Stimulated activated naive CD4-positive, alpha-beta T cell treated with Interleukin-2 at 50 U/mL for 16 hours (primary cell): ENCODE measurements at regions not wholly inside any gene's neighbourhood (a gene's known extent, or its start where the extent isn't known, plus 50 kb on each side); places are given as distances from the start of the nearest gene placed in this dataset.

ENCODE experiments used
- DNase-seq: peaks from one replicate; lab custom pipeline; 2025; lab: John Stamatoyannopoulos, UW

DNA sequence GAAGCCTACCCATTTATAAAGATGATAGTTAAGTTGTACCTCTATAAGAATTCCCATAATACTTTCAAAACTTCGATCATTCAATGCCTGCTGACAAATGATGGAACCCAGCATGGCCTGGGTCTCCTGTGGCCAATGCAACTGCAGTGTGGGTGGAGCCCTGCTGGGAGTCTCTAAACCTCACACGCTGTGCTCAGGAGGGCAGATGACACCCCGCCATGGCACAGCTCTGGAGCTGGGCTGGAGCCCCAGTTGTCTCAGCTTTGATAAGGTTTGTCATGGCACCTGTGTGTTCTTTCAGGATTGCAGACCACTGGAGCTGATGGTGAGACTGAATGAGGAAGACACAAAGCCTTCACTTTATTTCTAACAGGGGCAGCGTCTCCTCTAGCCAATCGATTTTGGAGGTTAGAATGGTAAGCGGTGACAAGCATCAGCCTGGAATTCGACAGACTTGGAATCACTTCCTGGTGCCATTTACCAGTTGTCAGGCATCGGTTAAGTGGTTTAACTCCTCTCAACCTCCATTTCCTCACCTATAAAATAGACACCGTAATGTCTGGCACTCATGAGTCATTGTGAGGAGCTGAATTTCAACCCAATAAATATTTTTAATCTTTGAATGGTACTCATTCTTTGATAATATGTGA is 383.6 kb upstream of the SALL3 start:
- DNase-seq = no peak

DNA sequence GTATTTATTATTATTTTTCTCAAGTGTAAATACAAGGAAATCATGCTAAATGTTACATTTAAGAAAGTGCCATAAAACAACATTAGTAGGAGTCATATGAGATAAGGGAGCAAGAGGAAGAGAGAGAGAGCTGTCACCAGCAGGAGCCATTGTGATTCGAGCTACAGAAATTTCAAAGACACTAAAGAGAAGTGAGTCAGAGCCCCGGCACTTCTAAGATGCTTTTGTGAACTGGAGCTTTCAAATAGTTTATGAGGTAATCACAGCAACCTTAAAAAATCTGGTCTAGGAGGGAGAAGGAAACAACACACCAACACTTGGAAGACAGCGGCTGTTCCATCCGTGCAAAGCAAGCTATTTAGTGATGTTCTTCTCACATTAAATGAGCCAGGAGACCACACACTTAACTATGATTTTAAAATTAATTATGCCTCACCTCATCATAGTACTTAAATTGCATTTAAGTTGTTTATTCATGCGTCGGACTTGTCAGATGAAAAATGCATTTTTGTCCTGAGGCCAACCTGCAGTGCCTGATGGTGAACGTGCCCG is 382.7 kb upstream of the SALL3 start:
- DNase-seq = no peak

DNA sequence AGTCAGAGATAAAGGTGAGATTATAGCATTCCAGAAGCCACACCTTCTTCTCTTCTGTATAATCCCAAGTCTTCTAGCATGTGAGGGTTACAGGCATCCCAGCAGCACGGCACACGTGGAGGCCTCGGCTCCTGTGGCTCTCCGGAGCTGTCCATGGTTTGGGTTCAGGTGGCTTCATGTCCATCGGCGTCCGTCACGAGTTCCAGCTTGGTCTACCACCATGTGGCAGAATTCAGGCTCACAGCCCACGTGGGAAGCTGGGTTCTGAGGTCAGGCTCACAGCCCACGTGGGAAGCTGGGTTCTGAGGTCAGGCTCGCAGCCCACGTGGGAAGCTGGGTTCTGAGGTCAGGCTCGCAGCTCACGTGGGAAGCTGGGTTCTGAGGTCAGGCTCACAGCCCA is 378.3 kb upstream of the SALL3 start:
- no peak for DNase-seq

GRCh38 chr18:78601923-78602322 is 377.7 kb upstream of the SALL3 start:
- no peak for DNase-seq

DNA sequence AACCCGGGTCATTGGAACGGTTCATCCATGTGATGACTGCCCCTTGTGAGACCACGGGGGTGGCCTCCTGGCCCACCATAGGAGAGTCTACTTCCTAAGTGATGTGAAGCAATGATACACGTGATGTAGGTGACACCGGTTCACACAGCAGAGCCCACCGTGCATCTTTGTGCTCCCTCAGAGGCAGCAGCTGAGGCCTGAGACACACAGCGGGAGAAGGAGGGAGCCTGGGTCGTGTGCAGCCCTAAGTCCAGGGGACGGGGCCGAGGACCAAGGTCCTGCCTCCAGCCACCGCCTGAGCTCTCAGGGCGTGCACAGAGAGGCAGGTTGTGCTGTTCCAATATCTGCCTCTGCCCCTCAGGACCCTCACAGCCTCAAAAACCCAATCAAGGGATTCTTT is 377.2 kb upstream of the SALL3 start:
- DNase-seq = no peak

GRCh38 chr18:78603102-78603983 is 376.3 kb upstream of the SALL3 start:
- DNase-seq = no peak

DNA sequence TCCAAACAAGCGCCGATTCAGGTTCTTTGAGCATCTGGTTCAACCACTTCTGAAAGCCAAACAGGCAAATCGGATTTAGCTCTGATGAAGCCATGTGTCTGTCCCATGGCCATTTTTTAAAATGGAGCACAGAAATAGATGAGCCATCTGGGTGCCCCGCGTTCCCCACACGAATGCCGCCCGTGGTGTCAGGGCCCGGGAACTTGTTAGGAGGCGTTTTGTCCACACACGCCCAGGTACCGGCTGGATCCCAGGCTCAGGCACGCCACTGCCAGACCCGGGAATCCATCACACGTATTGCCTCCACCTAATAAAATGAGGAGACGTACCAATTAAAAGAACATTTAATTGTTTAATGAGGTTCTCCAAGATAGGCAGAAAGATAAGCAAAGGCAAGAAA is 374.4 kb upstream of the SALL3 start:
- DNase-seq = no peak

DNA sequence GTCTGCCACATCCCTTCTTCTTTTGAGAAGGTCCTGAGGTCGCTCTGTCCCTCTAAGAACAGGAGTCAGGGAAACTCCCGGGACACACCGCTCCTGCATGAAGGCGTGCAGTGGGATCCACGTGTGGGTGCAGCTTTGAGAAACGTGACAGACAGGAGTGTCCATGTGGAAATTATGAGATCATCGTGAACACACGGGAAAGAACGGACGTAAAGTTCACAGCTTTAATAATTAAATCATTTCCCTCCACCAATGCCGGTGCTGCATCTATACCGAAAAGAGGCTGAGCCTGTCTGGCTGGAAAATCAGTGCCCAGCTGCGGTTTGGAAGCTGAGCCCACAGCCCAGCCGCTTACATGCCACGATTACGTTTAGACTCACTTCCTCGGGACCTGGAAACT is 372.4 kb upstream of the SALL3 start:
- no peak for DNase-seq

DNA sequence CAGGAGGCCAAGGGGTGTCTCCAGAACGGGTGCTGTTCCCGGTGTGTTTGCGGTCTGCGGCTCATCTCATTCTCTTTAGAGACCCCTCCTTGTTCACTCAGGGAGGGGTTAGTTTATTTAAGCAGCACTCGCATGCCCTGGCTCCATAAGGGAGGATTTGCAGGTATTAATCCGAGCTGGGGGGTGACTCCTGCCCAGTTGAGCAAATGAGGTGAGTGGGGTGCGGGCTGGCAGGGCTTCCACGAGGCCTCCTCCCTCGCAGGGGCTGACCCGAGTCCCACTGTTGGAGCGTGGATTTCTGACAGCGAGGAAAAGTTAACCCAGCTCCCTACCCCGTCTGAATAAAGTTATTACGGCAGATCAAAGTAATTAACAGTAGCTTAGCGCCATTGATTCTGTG is 371.8 kb upstream of the SALL3 start:
- no peak for DNase-seq

DNA sequence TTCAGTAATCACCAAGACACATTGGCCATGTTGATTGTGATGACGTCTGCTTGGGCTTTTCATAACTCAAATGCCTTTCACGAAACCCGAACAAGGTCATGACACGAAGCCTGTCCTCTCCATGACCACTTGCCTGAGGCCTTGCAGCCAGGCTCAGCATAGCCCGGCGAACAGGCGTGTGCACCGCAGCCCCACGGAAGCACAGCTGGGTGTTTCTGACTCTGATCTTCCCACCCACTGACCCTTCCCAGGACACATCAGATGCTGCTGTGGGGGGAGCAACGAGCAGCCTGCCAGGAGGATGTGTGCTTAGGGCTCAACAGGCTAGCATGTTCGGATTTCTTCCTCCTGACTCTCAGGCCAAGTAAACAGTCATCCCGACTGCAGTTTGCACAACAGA is 369.4 kb upstream of the SALL3 start:
- no peak for DNase-seq

DNA sequence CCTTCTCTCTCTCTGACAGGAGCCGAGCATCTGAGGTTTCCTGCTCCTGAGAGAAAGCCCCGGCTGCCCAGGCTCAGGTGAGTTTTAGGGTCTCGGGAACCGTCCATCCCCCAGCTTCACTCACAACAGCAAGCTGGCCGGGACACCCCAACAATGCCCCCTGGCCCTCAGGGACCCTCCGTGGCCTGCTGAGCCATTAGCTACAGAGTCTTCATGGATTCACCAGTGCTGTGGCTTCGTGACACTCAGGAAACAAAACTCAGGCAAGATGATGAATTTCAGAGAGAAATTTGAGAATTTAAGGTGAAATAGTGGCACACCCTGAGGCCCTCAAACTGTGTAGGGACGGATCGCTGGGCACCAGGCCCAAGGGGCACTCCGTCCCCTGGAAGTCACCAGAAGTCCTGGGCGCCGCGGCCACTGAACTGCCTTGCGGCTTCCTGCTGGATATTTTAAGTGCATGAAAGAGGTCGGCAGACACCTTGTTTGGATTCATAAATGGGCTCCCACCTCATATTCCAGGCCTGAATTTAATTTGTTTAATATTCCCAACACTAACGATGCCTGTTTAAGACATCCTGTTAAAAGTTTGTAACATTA is 368.3 kb upstream of the SALL3 start:
- no peak for DNase-seq

GRCh38 chr18:78611869-78612268 is 367.7 kb upstream of the SALL3 start:
- no peak for DNase-seq

DNA sequence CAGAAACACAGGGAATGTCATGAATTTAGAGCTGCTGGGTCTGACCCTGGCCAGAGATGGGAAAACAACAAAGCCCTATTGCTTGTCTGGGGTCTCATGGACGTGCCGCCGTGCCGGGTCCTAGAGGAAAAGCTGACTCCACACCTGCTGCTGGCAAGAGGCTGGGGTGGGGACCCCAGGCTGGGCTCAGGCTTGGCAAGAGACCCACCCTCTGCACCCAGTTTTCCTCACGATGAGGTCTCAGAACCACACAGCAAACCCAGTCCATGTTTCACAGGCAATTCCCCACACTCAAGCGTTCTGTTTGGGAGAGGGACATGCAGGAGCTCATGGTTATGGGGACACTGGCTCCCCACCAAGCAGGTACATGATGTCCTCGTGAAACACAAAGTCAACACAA is 367.3 kb upstream of the SALL3 start:
- no peak for DNase-seq

- no peak for DNase-seq
These were observed 366.8 kb upstream of the SALL3 start for GRCh38 chr18:78612801-78613200.

DNA sequence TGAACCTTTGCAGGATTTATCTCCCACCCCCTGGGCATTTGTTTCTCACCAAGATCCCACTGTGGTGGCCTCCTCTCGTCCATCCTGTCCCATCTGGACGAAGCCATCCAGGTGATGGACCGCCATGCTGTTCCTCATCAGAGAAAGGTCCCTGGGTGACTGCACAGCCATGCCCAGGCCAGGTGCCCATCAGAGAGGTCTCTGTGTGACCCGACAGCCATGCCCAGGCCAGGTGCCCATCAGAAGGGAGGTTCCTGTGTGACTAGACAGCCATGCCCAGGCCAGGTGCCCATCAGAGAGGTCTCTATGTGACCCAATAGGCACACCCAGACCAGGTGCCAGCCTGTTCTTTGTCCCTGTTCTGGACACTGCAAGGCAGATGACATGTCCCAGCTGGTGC is 360.9 kb upstream of the SALL3 start:
- no peak for DNase-seq

DNA sequence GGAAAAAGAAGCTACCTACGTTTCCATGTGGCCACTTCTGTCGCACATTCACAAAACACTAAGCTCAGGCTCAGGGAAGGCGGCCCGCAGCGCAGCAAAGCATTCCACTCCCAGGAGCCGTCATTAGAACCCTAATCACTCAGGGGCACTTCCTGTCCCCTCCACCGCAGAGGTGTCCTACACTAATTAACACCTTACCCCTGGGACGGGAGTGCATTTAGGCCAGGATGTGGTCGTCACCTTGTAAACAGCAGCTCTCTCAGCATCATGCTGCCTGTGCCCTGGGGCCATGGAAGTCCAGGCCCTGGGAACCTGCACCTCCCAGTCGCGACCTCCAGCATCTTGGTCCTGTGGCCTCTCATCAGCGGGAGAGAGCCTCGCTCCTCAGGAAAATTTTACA is 359.8 kb upstream of the SALL3 start:
- no peak for DNase-seq

DNA sequence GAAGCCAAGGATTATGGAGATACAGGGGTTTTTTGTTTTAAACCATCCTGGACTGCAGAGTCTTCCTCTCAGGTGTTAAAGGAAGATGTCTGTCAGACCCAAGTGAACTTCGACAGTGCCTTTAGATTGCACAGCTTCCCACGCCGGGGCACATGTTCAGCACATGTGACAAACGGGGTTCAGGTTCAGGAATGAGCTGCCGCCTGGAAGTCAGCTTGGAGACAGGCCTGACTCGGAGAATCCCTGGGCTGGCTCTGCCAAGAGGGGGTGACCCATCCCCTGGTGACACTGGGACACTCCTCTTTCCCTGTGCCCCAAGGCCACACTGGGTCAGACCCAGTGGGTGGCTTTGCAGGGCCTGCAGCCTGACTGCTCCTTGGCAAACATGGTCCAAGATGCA is 359.3 kb upstream of the SALL3 start:
- no peak for DNase-seq

DNA sequence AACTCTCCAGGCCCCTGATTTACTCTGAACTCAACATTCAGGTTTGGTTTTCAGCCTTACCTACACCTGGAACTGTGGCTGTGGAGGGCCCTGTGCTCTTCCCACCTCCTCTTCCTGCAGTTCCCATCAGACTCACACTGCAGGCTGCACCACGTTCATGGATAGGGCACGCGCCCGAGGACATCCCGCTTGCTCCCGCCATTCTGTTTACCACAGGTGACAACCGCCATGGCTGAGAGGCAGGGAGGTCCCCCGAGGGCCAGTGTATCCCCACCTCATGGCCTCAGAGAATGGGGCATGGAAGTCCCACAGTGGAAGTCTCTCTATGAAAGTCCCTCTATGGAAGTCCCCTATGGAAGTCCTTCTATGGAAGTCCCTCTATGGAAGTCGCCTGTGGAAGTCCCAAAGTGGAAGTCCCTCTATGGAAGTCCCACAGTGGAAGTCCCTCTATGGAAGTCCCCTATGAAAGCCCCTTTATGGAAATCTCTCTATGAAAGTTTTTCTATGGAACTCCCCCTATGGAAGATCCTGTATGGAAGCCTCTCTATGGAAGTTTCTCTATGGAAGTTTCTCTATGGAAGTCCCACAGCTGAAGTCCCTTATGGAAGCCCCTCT is 358.4 kb upstream of the SALL3 start:
- DNase-seq = no peak

DNA sequence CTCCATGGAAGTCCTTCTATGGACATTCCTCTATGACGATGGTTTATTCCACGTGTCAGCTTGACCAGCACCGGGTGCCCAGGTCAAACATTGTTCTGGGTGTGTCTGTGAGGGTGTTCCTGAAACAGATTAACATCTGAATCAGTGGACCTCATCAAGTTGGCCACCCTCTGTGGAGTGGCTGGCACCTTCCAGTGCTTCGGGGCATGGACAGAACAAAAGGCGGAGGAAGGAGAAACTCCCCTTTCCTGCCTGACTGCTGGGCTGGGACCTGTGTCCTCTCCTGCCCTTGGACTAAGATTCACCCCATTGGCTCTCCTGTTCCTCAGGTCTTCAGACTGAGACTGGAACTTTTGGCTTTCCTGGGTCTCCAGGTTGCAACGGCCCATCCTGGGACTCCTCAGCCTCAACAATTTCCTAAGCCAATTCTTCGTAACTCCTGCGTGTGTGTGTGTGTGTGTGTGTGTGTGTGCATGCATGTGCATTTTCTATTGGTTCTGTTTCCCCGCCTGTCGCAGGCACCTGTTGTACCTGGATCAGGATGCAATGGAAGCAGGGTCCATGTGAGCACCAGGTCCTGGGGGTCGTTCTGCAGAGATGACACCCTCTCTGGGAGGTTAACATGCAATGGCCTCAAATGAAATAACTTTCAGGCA is 357.2 kb upstream of the SALL3 start:
- no peak for DNase-seq

DNA sequence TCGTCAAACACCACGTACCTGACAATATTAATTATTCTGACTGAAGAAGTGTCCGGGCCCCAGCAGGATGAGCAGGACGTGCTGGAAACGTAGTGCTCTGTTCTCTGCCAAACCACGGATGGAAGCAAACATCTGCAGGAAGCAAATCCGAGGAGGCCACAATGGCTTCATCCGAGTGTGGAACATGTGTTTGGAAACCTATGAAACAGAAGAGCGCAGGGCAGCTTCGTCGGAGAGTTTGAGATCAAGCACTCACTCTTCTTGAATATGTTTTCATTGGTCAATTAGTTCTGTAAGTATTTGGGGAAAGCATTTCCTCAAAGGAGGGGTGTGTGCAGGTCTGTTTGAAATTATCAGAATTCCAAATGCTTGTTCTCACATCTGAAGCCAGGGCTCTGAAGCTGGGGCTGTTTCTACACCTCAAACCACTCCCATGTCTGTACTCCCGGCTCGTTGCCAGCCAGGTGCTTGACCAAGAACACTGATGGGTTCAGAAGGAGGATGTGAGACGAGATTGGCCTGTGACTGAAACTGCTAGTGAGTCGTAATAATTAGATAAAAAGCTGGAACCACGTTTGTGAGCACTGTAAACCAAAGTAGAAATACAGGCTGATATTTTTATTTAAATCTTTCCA is 356.6 kb upstream of the SALL3 start:
- DNase-seq = no peak

GRCh38 chr18:78624646-78625279 is 354.9 kb upstream of the SALL3 start:
- no peak for DNase-seq
